Ectodermal cell (in vitro differentiated cells): ENCODE measurements at regions not wholly inside any gene's neighbourhood (a gene's known extent, or its start where the extent isn't known, plus 50 kb on each side); places are given as distances from the start of the nearest gene placed in this dataset.

Source experiments
- H3K27ac ChIP-seq: 2 replicates; pipeline ENCODE4 v1.7.0; 2013; ENCODE audit warnings: mild to moderate bottlenecking, low read depth, low read length; ENCODE audit not compliant: insufficient read depth, poor library complexity, severe bottlenecking
- H3K27me3 ChIP-seq: 2 replicates; pipeline ENCODE4 v1.7.0; 2013; ENCODE audit warnings: mild to moderate bottlenecking, low read length; ENCODE audit not compliant: insufficient read depth, control insufficient read depth, poor library complexity, severe bottlenecking
- H3K36me3 ChIP-seq: one replicate; pipeline ENCODE4 v1.7.0; 2013; ENCODE audit warnings: low read length; ENCODE audit not compliant: control insufficient read depth, insufficient read depth
- H3K4me1 ChIP-seq: one replicate; pipeline ENCODE4 v1.7.0; 2013; ENCODE audit warnings: low read length; ENCODE audit not compliant: control insufficient read depth, insufficient read depth
- H3K4me3 ChIP-seq: 2 replicates; pipeline ENCODE4 v1.7.0; 2013; ENCODE audit warnings: low read depth, low read length, control low read depth; ENCODE audit not compliant: insufficient read depth
- H3K9me3 ChIP-seq: 2 replicates; pipeline ENCODE4 v1.7.0; 2013; ENCODE audit warnings: mild to moderate bottlenecking, low read length, moderate library complexity; ENCODE audit not compliant: control insufficient read depth
- WGBS, 2 experiments: methylation state at CpG; one replicate each; pipeline ENCODE4 v1.1.7; 2013; ENCODE audit warnings: missing lambda C conversion rate in 2 of 2; 5-methylcytosine and 5-hydroxymethylcytosine counted together

DNA sequence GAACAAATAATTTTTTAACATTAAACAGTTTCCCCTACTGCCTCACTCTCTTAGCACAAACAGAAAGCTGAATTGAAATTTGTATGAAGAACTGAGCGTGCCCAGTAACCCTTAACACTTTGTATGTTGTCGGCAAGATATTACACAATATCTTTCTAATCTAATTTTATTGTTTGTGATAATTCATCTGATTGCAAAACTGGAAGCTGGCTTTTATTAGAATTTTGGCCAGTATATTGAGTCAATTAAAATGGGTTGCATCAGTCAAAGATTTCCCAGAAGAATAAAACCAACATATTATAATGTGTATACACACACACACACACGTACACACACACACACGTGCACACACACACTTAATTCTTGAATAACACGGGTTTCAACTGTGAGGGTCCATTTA is 2332.1 kb downstream of the PCDH7 start:
- H3K27me3 ChIP-seq, result no peaks in the 10 kb centered on the region
- WGBS, 2 experiments, result 84 to 88% methylated on average over 3 to 5 of the region's 5 CpGs
- no peak overlapping the region for H3K27ac ChIP-seq
- no peak overlapping the region for H3K4me3 ChIP-seq
- no peaks in the 10 kb centered on the region for H3K9me3 ChIP-seq
- no peaks in the 10 kb centered on the region for H3K36me3 ChIP-seq
- H3K4me1 ChIP-seq, result no peaks in the 10 kb centered on the region

- Histone ChIP-seq H3K27ac (no peak overlapping the region), H3K36me3 (no peaks in the 10 kb centered on the region), H3K4me1 (no peaks in the 10 kb centered on the region), H3K27me3 (no peaks in the 10 kb centered on the region), H3K9me3 (no peaks in the 10 kb centered on the region), H3K4me3 (no peak overlapping the region)
Observed at GRCh38 chr4:33054161-33054560, 2334.0 kb downstream of the PCDH7 start.

GRCh38 chr4:33054656-33055196 is 2334.6 kb downstream of the PCDH7 start:
- no peaks in the 10 kb centered on the region for H3K4me1 ChIP-seq
- H3K36me3 ChIP-seq, result no peaks in the 10 kb centered on the region
- no peak overlapping the region for H3K27ac ChIP-seq
- H3K27me3 ChIP-seq, result no peaks in the 10 kb centered on the region
- 83% methylated on average over 1 of the region's 3 CpGs; no CpG with 5 or more reads in 1 of the 2 experiments for WGBS, 2 experiments
- H3K4me3 ChIP-seq, result no peak overlapping the region
- H3K9me3 ChIP-seq, result no peaks in the 10 kb centered on the region

GRCh38 chr4:33057736-33058135 is 2337.6 kb downstream of the PCDH7 start:
- Histone ChIP-seq H3K9me3 (no peaks in the 10 kb centered on the region), H3K36me3 (no peaks in the 10 kb centered on the region), H3K4me1 (no peaks in the 10 kb centered on the region), H3K27ac (no peak overlapping the region), H3K4me3 (no peak overlapping the region), H3K27me3 (no peaks in the 10 kb centered on the region)
- WGBS, 2 experiments, result 92 to 97% methylated on average over 1 of the region's 1 CpG

- Histone ChIP-seq H3K27me3 (no peaks in the 10 kb centered on the region), H3K4me1 (no peaks in the 10 kb centered on the region), H3K27ac (no peak overlapping the region), H3K36me3 (no peaks in the 10 kb centered on the region), H3K9me3 (no peaks in the 10 kb centered on the region), H3K4me3 (no peak overlapping the region)
Observed at GRCh38 chr4:33058998-33059397, 2338.8 kb downstream of the PCDH7 start.

- H3K4me1 ChIP-seq, result no peaks in the 10 kb centered on the region
- no peaks in the 10 kb centered on the region for H3K36me3 ChIP-seq
- H3K4me3 ChIP-seq, result no peak overlapping the region
- WGBS, 2 experiments, result 38 to 41% methylated on average over 9 of the region's 12 CpGs
- H3K27ac ChIP-seq, result no peak overlapping the region
- H3K9me3 ChIP-seq, result no peaks in the 10 kb centered on the region
- no peaks in the 10 kb centered on the region for H3K27me3 ChIP-seq
Observed at GRCh38 chr4:33060674-33061542, 2340.7 kb downstream of the PCDH7 start.

DNA sequence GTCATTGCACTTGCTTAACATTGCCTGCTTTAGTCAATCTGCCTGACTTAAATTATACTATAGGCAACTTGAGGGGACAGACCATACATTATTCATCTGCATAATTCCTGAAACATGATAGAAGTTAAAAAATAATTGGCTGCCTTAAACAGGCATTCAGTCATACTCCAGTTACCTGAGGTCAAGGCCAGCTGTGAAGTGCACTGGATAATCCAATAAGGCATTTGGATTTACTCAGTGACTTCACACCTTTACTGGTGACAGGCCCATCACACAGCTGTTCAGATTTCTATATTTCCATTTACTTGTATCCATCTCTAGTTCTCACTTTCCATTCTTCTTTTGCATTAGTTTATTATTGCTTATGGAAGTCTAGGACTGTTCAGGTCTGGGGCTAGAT is 2341.6 kb downstream of the PCDH7 start:
- Histone ChIP-seq H3K27ac (no peak overlapping the region), H3K4me1 (no peaks in the 10 kb centered on the region), H3K36me3 (no peaks in the 10 kb centered on the region), H3K27me3 (no peaks in the 10 kb centered on the region), H3K4me3 (no peak overlapping the region), H3K9me3 (no peaks in the 10 kb centered on the region)

- WGBS, 2 experiments, result 90 to 93% methylated on average over 2 to 3 of the region's 3 CpGs
- H3K4me3 ChIP-seq, result no peak overlapping the region
- no peak overlapping the region for H3K27ac ChIP-seq
- H3K9me3 ChIP-seq, result no peaks in the 10 kb centered on the region
- no peaks in the 10 kb centered on the region for H3K27me3 ChIP-seq
- no peaks in the 10 kb centered on the region for H3K4me1 ChIP-seq
- no peaks in the 10 kb centered on the region for H3K36me3 ChIP-seq
Observed at GRCh38 chr4:33062155-33062806, 2342.1 kb downstream of the PCDH7 start.

DNA sequence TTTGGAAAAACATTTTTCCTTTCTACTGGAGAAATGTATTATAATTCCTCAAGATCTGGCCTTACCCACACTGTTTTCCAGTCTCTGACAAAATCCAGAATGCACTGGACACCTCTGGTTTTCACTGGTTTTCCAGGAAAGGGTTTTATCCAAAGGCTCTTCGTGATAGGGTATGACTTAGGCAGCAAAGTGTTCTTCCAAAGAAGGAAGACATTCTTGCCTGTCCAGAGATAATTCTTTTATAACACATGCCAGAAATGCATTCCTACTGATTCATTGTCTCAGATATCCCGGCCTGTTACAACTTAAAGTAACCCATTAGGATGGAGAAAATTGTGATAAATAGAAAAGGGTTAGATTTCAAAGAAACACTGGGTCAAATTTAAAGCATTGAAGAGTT is 2343.1 kb downstream of the PCDH7 start:
- Histone ChIP-seq H3K4me3 (no peak overlapping the region), H3K36me3 (no peaks in the 10 kb centered on the region), H3K4me1 (no peaks in the 10 kb centered on the region), H3K27me3 (no peaks in the 10 kb centered on the region), H3K9me3 (no peaks in the 10 kb centered on the region), H3K27ac (no peak overlapping the region)
- WGBS, 2 experiments, result 100% methylated on average over 1 to 2 of the region's 2 CpGs

- H3K4me1 ChIP-seq, result no peaks in the 10 kb centered on the region
- no peaks in the 10 kb centered on the region for H3K36me3 ChIP-seq
- H3K9me3 ChIP-seq, result no peaks in the 10 kb centered on the region
- H3K27me3 ChIP-seq, result no peaks in the 10 kb centered on the region
- no peak overlapping the region for H3K27ac ChIP-seq
- 95% methylated on average over 1 of the region's 1 CpG; no CpG with 5 or more reads in 1 of the 2 experiments for WGBS, 2 experiments
- no peak overlapping the region for H3K4me3 ChIP-seq
Observed at GRCh38 chr4:33064238-33064637, 2344.1 kb downstream of the PCDH7 start.
